Mesenchymal stem cell (in vitro differentiated cells and primary cell): ENCODE measurements at regions not wholly inside any gene's neighbourhood (a gene's known extent, or its start where the extent isn't known, plus 50 kb on each side); places are given as distances from the start of the nearest gene placed in this dataset.

ENCODE experiments used
- DNase-seq: peaks from one replicate; pipeline ENCODE4 v3.0.0-alpha.2; 2013
- H2AFZ ChIP-seq: one replicate; pipeline ENCODE4 v1.6.1; 2013; ENCODE audit warnings: low read depth, mild to moderate bottlenecking, control low read depth, inconsistent platforms, low read length, moderate library complexity
- H2AK5ac ChIP-seq: 2 replicates; pipeline ENCODE4 v1.6.1; 2013; ENCODE audit warnings: low read length, moderate library complexity, mild to moderate bottlenecking, inconsistent platforms; ENCODE audit not compliant: severe bottlenecking
- H2BK120ac ChIP-seq: one replicate; pipeline ENCODE4 v1.6.1; 2013; ENCODE audit warnings: low read depth, mild to moderate bottlenecking, inconsistent platforms, low read length, moderate library complexity
- H2BK12ac ChIP-seq, 2 experiments: one replicate each; pipeline ENCODE4 v1.6.1; 2013; ENCODE audit warnings: inconsistent platforms in 2 of 2, low read length in 2 of 2, mild to moderate bottlenecking in 2 of 2, moderate library complexity in 2 of 2, control low read depth in 1 of 2
- H2BK15ac ChIP-seq: one replicate; pipeline ENCODE4 v1.6.1; 2013; ENCODE audit warnings: mild to moderate bottlenecking, low read depth, inconsistent platforms; ENCODE audit not compliant: poor library complexity, severe bottlenecking
- H2BK5ac ChIP-seq: 2 replicates; pipeline ENCODE4 v1.6.1; 2013; ENCODE audit warnings: low read depth, mild to moderate bottlenecking, low read length, control low read depth, inconsistent platforms; ENCODE audit not compliant: poor library complexity, severe bottlenecking
- H3K14ac ChIP-seq, 2 experiments: one replicate each; pipeline ENCODE4 v1.6.1; 2013; ENCODE audit warnings: inconsistent platforms in 2 of 2, low read length in 2 of 2, control low read depth in 1 of 2, mild to moderate bottlenecking in 1 of 2, moderate library complexity in 1 of 2
- H3K18ac ChIP-seq, 2 experiments: one replicate each; pipeline ENCODE4 v1.6.1; 2013; ENCODE audit warnings: inconsistent platforms in 2 of 2, low read length in 2 of 2, control low read depth in 1 of 2, low read depth in 1 of 2, mild to moderate bottlenecking in 1 of 2
- H3K23ac ChIP-seq, 2 experiments: one replicate each; pipeline ENCODE4 v1.6.1; 2013; ENCODE audit warnings: inconsistent platforms in 2 of 2, low read length in 2 of 2, mild to moderate bottlenecking in 2 of 2, moderate library complexity in 2 of 2, control low read depth in 1 of 2
- H3K27ac ChIP-seq: 2 replicates; pipeline ENCODE4 v1.5.1; 2013; ENCODE audit warnings: mild to moderate bottlenecking, moderate library complexity, low read length, control low read depth, inconsistent platforms; ENCODE audit not compliant: poor library complexity, severe bottlenecking
- H3K27me3 ChIP-seq, 2 experiments: 2 replicates each; pipeline versions ENCODE4 v1.6.1 to v1.7.0; 2013; ENCODE audit warnings: low read length in 2 of 2, mild to moderate bottlenecking in 2 of 2, moderate library complexity in 2 of 2, control low read depth in 1 of 2, inconsistent platforms in 1 of 2; ENCODE audit not compliant: control insufficient read depth in 1 of 2, insufficient read depth in 1 of 2
- H3K36me3 ChIP-seq, 2 experiments: 2 replicates each; pipeline versions ENCODE4 v1.6.1 to v1.7.0; 2013; ENCODE audit warnings: low read length in 2 of 2, control low read depth in 1 of 2, inconsistent platforms in 1 of 2, low read depth in 1 of 2, mild to moderate bottlenecking in 1 of 2; ENCODE audit not compliant: insufficient read depth in 2 of 2, control insufficient read depth in 1 of 2
- H3K4ac ChIP-seq, 2 experiments: one replicate each; pipeline ENCODE4 v1.6.1; 2013; ENCODE audit warnings: inconsistent platforms in 2 of 2, low read length in 2 of 2, mild to moderate bottlenecking in 2 of 2, moderate library complexity in 2 of 2, control low read depth in 1 of 2, low read depth in 1 of 2
- H3K4me1 ChIP-seq: 2 replicates; pipeline ENCODE4 v1.6.1; 2013; ENCODE audit warnings: low read depth, low read length, control low read depth; ENCODE audit not compliant: control insufficient read depth, insufficient read depth
- H3K4me2 ChIP-seq: 2 replicates; pipeline ENCODE4 v1.6.1; 2013; ENCODE audit warnings: low read length, mild to moderate bottlenecking, inconsistent platforms; ENCODE audit not compliant: poor library complexity, severe bottlenecking
- H3K4me3 ChIP-seq, 2 experiments: 2 replicates each; pipeline versions ENCODE4 v1.5.1 to v1.7.0; 2013; ENCODE audit warnings: low read length in 2 of 2, mild to moderate bottlenecking in 2 of 2, control low read depth in 1 of 2, low read depth in 1 of 2; ENCODE audit not compliant: insufficient read depth in 1 of 2
- H3K79me1 ChIP-seq: replicated peaks from 2 replicates; pipeline ENCODE4 v1.6.1; 2013; ENCODE audit warnings: mild to moderate bottlenecking, control low read depth, low read length, inconsistent platforms; ENCODE audit not compliant: poor library complexity, severe bottlenecking
- H3K9ac ChIP-seq: 2 replicates; pipeline ENCODE4 v1.7.0; 2013; ENCODE audit warnings: mild to moderate bottlenecking, low read length, moderate library complexity
- H3K9me3 ChIP-seq: 2 replicates; pipeline ENCODE4 v1.7.0; 2013; ENCODE audit warnings: mild to moderate bottlenecking, low read length; ENCODE audit not compliant: control insufficient read depth
- H4K8ac ChIP-seq: one replicate; pipeline ENCODE4 v1.6.1; 2013; ENCODE audit warnings: inconsistent platforms, mild to moderate bottlenecking, low read length, moderate library complexity
- H4K91ac ChIP-seq: one replicate; pipeline ENCODE4 v1.6.1; 2013; ENCODE audit warnings: mild to moderate bottlenecking, low read length, inconsistent platforms
- WGBS: methylation state at CpG from one replicate; pipeline ENCODE4 v1.1.7; 2013; ENCODE audit warnings: mixed read lengths; 5-methylcytosine and 5-hydroxymethylcytosine counted together

GRCh38 chr9:38272710-38273109, 119.8 kb upstream of the ALDH1B1 start:
- Histone ChIP-seq H2BK15ac (no peak overlapping the region), H3K23ac (no peak overlapping the region), H4K8ac (no peak overlapping the region), H3K4ac (no peak overlapping the region), H2BK5ac (no peak overlapping the region), H3K27ac (no peak overlapping the region), H3K79me1 (no peaks in the 10 kb centered on the region), H2BK120ac (no peak overlapping the region), H4K91ac (no peak overlapping the region), H3K4me2 (no peak overlapping the region), H2AFZ (no peak overlapping the region), H3K9me3 (peaks cover 4% of the 10 kb centered on the region), H3K14ac (no peak overlapping the region), H3K27me3 (peaks cover 29 to 30% of the 10 kb centered on the region in 2 experiments), H2AK5ac (no peak overlapping the region), H3K4me3 (no peak overlapping the region), H2BK12ac (no peak overlapping the region), H3K4me1 (peaks cover 2% of the 10 kb centered on the region), H3K9ac (no peak overlapping the region), H3K18ac (no peak overlapping the region), H3K36me3 (no peaks in the 10 kb centered on the region)
- DNase-seq, result no peak
- WGBS, result 10% methylated on average over 1 of the region's 1 CpG

GRCh38 chr9:38271666-38272241, 120.7 kb upstream of the ALDH1B1 start:
- Histone ChIP-seq H2AFZ (no peak overlapping the region), H3K9ac (no peak overlapping the region), H2BK12ac (no peak overlapping the region), H4K8ac (no peak overlapping the region), H3K9me3 (peaks cover 4% of the 10 kb centered on the region), H2BK15ac (no peak overlapping the region), H3K79me1 (no peaks in the 10 kb centered on the region), H2BK5ac (no peak overlapping the region), H3K36me3 (no peaks in the 10 kb centered on the region), H3K4ac (no peak overlapping the region), H3K27me3 (peaks cover 26 to 29% of the 10 kb centered on the region in 2 experiments), H3K27ac (no peak overlapping the region), H2AK5ac (no peak overlapping the region), H2BK120ac (no peak overlapping the region), H3K4me1 (peaks cover under 1% of the 10 kb centered on the region), H4K91ac (no peak overlapping the region), H3K4me3 (no peak overlapping the region), H3K14ac (no peak overlapping the region), H3K18ac (no peak overlapping the region), H3K4me2 (no peak overlapping the region), H3K23ac (no peak overlapping the region)
- DNase-seq, result no peak
- 48% methylated on average over 3 of the region's 3 CpGs for WGBS

GRCh38 chr9:38269775-38270174, 122.7 kb upstream of the ALDH1B1 start:
- H4K8ac ChIP-seq, result no peak overlapping the region
- no peak for DNase-seq
- peaks cover 22 to 27% of the 10 kb centered on the region in 2 experiments for H3K27me3 ChIP-seq
- WGBS, result 86% methylated on average over 4 of the region's 4 CpGs
- peaks cover 19% of the 10 kb centered on the region for H3K9me3 ChIP-seq
- H4K91ac ChIP-seq, result no peak overlapping the region
- H3K4me1 ChIP-seq, result no peaks in the 10 kb centered on the region
- H3K36me3 ChIP-seq, result no peaks in the 10 kb centered on the region
- no peak overlapping the region for H3K4ac ChIP-seq
- H3K79me1 ChIP-seq, result no peaks in the 10 kb centered on the region
- no peak overlapping the region for H3K4me3 ChIP-seq
- no peak overlapping the region for H3K14ac ChIP-seq
- no peak overlapping the region for H2BK120ac ChIP-seq
- H2BK15ac ChIP-seq, result no peak overlapping the region
- no peak overlapping the region for H3K27ac ChIP-seq
- no peak overlapping the region for H2BK12ac ChIP-seq
- H2AK5ac ChIP-seq, result no peak overlapping the region
- no peak overlapping the region for H3K4me2 ChIP-seq
- H2BK5ac ChIP-seq, result no peak overlapping the region
- no peak overlapping the region for H3K23ac ChIP-seq
- no peak overlapping the region for H3K18ac ChIP-seq
- no peak overlapping the region for H3K9ac ChIP-seq
- no peak overlapping the region for H2AFZ ChIP-seq

- no peak overlapping the region for H3K4me2 ChIP-seq
- H4K8ac ChIP-seq, result no peak overlapping the region
- H2AK5ac ChIP-seq, result no peak overlapping the region
- WGBS, result 7% methylated on average over 1 of the region's 1 CpG
- H3K36me3 ChIP-seq, result no peaks in the 10 kb centered on the region
- H3K18ac ChIP-seq, result no peak overlapping the region
- H3K4me3 ChIP-seq, result no peak overlapping the region
- no peak overlapping the region for H2BK120ac ChIP-seq
- H3K14ac ChIP-seq, result no peak overlapping the region
- H3K4me1 ChIP-seq, result no peaks in the 10 kb centered on the region
- no peak overlapping the region for H3K4ac ChIP-seq
- no peaks in the 10 kb centered on the region for H3K79me1 ChIP-seq
- no peaks in the 10 kb centered on the region for H3K27me3 ChIP-seq
- no peak overlapping the region for H2AFZ ChIP-seq
- no peak overlapping the region for H3K27ac ChIP-seq
- H2BK5ac ChIP-seq, result no peak overlapping the region
- no peak overlapping the region for H4K91ac ChIP-seq
- no peak overlapping the region for H2BK15ac ChIP-seq
- H3K23ac ChIP-seq, result no peak overlapping the region
- H2BK12ac ChIP-seq, result no peak overlapping the region
- peaks cover 24% of the 10 kb centered on the region for H3K9me3 ChIP-seq
- DNase-seq, result peak; percentile 59
- H3K9ac ChIP-seq, result no peak overlapping the region
These were observed 129.0 kb upstream of the ALDH1B1 start for GRCh38 chr9:38263532-38263931.
